Trophoblast cell (in vitro differentiated cells and primary cell): ENCODE measurements at regions not wholly inside any gene's neighbourhood (a gene's known extent, or its start where the extent isn't known, plus 50 kb on each side); places are given as distances from the start of the nearest gene placed in this dataset.

ENCODE experiments used
- DNase-seq, 2 donors: peaks; one replicate each; pipeline ENCODE4 v3.0.0-alpha.2; 2016
- H2AFZ ChIP-seq: 2 replicates; pipeline ENCODE4 v1.6.1; 2013; ENCODE audit warnings: low read length, moderate library complexity, mild to moderate bottlenecking; ENCODE audit not compliant: insufficient read depth, poor library complexity
- H2AK5ac ChIP-seq: 2 replicates; pipeline ENCODE4 v1.6.1; 2013; ENCODE audit warnings: mild to moderate bottlenecking, low read length
- H2BK120ac ChIP-seq: 2 replicates; pipeline ENCODE4 v1.6.1; 2013; ENCODE audit warnings: low read length, mild to moderate bottlenecking, moderate library complexity; ENCODE audit not compliant: insufficient read depth, poor library complexity
- H2BK12ac ChIP-seq: 2 replicates; pipeline ENCODE4 v1.6.1; 2013; ENCODE audit warnings: mild to moderate bottlenecking, low read length, moderate library complexity
- H2BK5ac ChIP-seq: 2 replicates; pipeline ENCODE4 v1.6.1; 2013; ENCODE audit warnings: low read length, low read depth, moderate library complexity, mild to moderate bottlenecking; ENCODE audit not compliant: poor library complexity
- H3K14ac ChIP-seq: 2 replicates; pipeline ENCODE4 v1.6.1; 2013; ENCODE audit warnings: mild to moderate bottlenecking, low read length
- H3K18ac ChIP-seq: 2 replicates; pipeline ENCODE4 v1.6.1; 2013; ENCODE audit warnings: mild to moderate bottlenecking, low read length
- H3K23ac ChIP-seq: 2 replicates; pipeline ENCODE4 v1.6.1; 2013; ENCODE audit warnings: low read length
- H3K27ac ChIP-seq: 2 replicates; pipeline ENCODE4 v1.5.1; 2013; ENCODE audit warnings: low read depth, mild to moderate bottlenecking, inconsistent platforms, low read length, moderate library complexity
- H3K27me3 ChIP-seq: 2 replicates; pipeline ENCODE4 v1.6.1; 2013; ENCODE audit warnings: inconsistent platforms, mild to moderate bottlenecking, low read length, moderate library complexity; ENCODE audit not compliant: insufficient read depth
- H3K36me3 ChIP-seq, 2 experiments: 1 replicate in 1 of 2; 2 replicates in 1 of 2; pipeline ENCODE4 v1.6.1; 2013; ENCODE audit warnings: low read length in 2 of 2, mild to moderate bottlenecking in 2 of 2, moderate library complexity in 1 of 2; ENCODE audit not compliant: insufficient read depth in 2 of 2, control insufficient read depth in 1 of 2
- H3K4ac ChIP-seq: 2 replicates; pipeline ENCODE4 v1.6.1; 2013; ENCODE audit warnings: low read depth, mild to moderate bottlenecking, low read length, moderate library complexity
- H3K4me1 ChIP-seq, 2 experiments: 1 replicate in 1 of 2; 2 replicates in 1 of 2; pipeline ENCODE4 v1.6.1; 2013; ENCODE audit warnings: low read length in 2 of 2, mild to moderate bottlenecking in 2 of 2, moderate library complexity in 1 of 2; ENCODE audit not compliant: insufficient read depth in 2 of 2, control insufficient read depth in 1 of 2
- H3K4me2 ChIP-seq: 2 replicates; pipeline ENCODE4 v1.6.1; 2013; ENCODE audit warnings: inconsistent platforms, mild to moderate bottlenecking, low read length, moderate library complexity
- H3K4me3 ChIP-seq: 2 replicates; pipeline ENCODE4 v1.5.1; 2013; ENCODE audit warnings: mild to moderate bottlenecking, low read depth, low read length, inconsistent platforms
- H3K79me1 ChIP-seq: one replicate; pipeline ENCODE4 v1.6.1; 2013; ENCODE audit warnings: low read length
- H3K79me2 ChIP-seq: 2 replicates; pipeline ENCODE4 v1.6.1; 2013; ENCODE audit warnings: low read length, mild to moderate bottlenecking; ENCODE audit not compliant: control insufficient read depth, insufficient read depth, poor library complexity
- H3K9ac ChIP-seq: 2 replicates; pipeline ENCODE4 v1.6.1; 2013; ENCODE audit warnings: mild to moderate bottlenecking, low read length
- H3K9me3 ChIP-seq: 2 replicates; pipeline ENCODE4 v1.6.1; 2013; ENCODE audit warnings: low read depth, mild to moderate bottlenecking, control low read depth, inconsistent platforms, low read length; ENCODE audit not compliant: insufficient read depth
- H4K12ac ChIP-seq: 2 replicates; pipeline ENCODE4 v1.6.1; 2013; ENCODE audit warnings: low read depth, mild to moderate bottlenecking, low read length, moderate library complexity
- H4K8ac ChIP-seq: 2 replicates; pipeline ENCODE4 v1.6.1; 2013; ENCODE audit warnings: low read depth, mild to moderate bottlenecking, low read length, moderate library complexity
- H4K91ac ChIP-seq: one replicate; pipeline ENCODE4 v1.6.1; 2013; ENCODE audit warnings: low read depth, mild to moderate bottlenecking, low read length, moderate library complexity
- WGBS: extraction: QIAGEN DNeasy Blood & Tissue Kit; methylation state at CpG from one replicate; pipeline ENCODE4 v1.1.7; 2013; ENCODE audit warnings: missing lambda C conversion rate; ENCODE audit not compliant: insufficient read length, insufficient coverage; ENCODE audit errors: extremely low coverage; 5-methylcytosine and 5-hydroxymethylcytosine counted together

DNA sequence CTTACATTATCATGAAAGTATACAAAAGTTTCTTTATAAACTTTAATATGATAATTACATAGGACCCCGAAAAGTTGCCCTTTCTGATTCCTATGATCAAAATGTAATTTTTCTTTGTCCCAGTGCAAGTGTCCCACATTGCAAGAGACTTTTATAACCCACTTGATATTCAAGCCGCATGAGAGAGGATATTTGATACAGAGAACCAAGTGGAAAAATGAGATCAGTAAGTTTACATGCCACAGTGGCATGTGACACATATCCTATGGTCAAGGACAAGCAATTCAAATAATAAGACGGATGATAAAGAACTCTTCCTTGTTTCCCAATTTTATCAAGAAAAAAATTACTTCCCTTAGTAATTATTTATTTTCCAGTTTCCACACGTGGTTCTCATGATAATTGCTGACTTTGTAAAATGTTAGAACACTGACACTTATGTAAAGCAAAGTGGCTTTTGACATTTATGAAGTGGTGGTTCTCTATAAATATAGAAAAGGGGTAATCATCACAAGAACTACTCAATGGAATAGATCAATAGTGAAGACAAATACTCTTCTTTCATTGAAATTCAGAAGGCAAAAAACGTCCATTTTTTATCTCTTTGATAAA, 273.7 kb upstream of the NOCT start:
- H4K12ac ChIP-seq: no peak overlapping the region
- H3K36me3 ChIP-seq: no peaks in the 10 kb centered on the region
- no peaks in the 10 kb centered on the region for H3K4me1 ChIP-seq
- WGBS: no CpG with 5 or more reads among the region's 5 CpGs
- H3K4ac ChIP-seq: no peak overlapping the region
- H4K91ac ChIP-seq: no peak overlapping the region
- no peak overlapping the region for H4K8ac ChIP-seq
- H3K23ac ChIP-seq: no peak overlapping the region
- no peak overlapping the region for H2BK12ac ChIP-seq
- no peak overlapping the region for H3K9ac ChIP-seq
- H2AK5ac ChIP-seq: no peak overlapping the region
- no peak overlapping the region for H3K18ac ChIP-seq
- no peak overlapping the region for H3K14ac ChIP-seq
- H2BK5ac ChIP-seq: no peak overlapping the region
- H3K27me3 ChIP-seq: no peaks in the 10 kb centered on the region
- H2AFZ ChIP-seq: no peak overlapping the region
- no peaks in the 10 kb centered on the region for H3K79me2 ChIP-seq
- no peak overlapping the region for H3K27ac ChIP-seq
- H3K4me2 ChIP-seq: no peak overlapping the region
- no peak overlapping the region for H3K4me3 ChIP-seq
- no peaks in the 10 kb centered on the region for H3K79me1 ChIP-seq
- no peak for DNase-seq
- no peak overlapping the region for H2BK120ac ChIP-seq
- H3K9me3 ChIP-seq: no peaks in the 10 kb centered on the region

DNA sequence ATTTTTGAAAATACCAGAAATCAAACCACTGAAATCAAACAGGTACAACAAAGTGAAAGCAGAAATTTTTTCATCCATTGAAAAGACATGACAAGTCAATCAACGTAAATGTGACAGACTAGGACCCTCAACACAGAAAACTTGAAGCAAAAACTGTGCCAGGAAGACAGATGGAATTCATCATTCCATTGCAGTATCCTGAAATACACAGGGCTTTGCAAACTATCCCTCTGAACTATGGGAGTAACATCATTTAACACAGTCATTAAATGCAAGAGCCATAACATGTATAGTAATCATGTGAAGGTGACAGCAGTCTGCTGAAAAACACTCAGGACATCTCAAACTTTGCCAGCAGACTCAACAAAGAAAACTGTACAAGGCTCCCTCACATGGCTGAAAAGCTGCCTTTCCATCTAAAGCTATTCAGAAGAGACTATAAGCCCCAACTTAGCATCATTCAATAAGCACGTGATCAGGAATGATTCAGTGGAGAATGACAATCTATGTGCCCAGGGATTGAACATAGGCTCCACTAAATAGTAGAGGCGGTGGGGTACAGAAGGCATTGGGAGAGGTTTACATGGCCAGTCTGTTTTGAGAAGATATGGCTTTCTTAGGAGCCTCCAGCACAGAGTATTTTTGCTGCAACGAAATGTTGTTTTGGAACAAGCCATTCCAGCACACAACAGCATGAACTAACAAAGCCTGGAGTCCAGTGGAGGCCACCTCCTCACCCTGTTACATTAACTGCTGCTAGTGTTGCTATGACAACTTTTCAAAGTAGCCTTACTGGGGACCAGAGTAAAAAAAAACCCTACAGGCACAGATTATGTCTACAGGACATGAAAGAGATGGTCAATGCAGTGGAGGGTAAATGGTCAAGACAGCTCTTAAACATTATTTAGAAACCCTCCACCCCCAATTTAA, 274.5 kb upstream of the NOCT start:
- Histone ChIP-seq H2AK5ac (no peak overlapping the region), H2AFZ (no peak overlapping the region), H3K23ac (no peak overlapping the region), H3K36me3 (no peaks in the 10 kb centered on the region), H3K4me1 (no peaks in the 10 kb centered on the region), H4K91ac (no peak overlapping the region), H3K79me1 (no peaks in the 10 kb centered on the region), H2BK120ac (no peak overlapping the region), H3K27ac (no peak overlapping the region), H4K12ac (no peak overlapping the region), H2BK12ac (no peak overlapping the region), H3K18ac (no peak overlapping the region), H3K4ac (no peak overlapping the region), H3K27me3 (no peaks in the 10 kb centered on the region), H3K14ac (no peak overlapping the region), H3K9me3 (no peaks in the 10 kb centered on the region), H3K9ac (no peak overlapping the region), H3K4me2 (no peak overlapping the region), H2BK5ac (no peak overlapping the region), H3K4me3 (no peak overlapping the region), H3K79me2 (no peaks in the 10 kb centered on the region), H4K8ac (no peak overlapping the region)
- no peak for DNase-seq
- WGBS: no CpG with 5 or more reads among the region's 4 CpGs

DNA sequence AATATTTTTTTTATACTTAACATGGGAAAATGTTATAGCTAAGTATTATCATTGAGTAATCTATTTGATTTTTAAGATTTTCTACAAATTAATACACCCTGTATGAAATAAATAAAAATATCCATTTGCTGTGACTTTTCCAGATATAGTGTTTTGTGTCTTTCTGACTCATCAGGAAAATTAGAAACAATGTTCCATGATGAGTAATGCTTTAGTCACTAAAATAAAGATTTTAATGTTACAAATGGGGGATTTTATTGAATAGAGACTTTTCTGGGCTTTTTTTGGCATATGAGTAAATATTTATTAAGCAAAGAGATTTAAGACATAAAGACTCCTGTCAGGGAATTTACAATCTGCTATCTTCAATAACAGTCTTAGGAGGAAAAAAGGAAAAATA, 279.2 kb upstream of the NOCT start:
- Histone ChIP-seq H3K79me2 (no peaks in the 10 kb centered on the region), H4K12ac (no peak overlapping the region), H4K91ac (no peak overlapping the region), H3K27me3 (no peaks in the 10 kb centered on the region), H2AFZ (no peak overlapping the region), H2AK5ac (no peak overlapping the region), H3K36me3 (no peaks in the 10 kb centered on the region), H3K9ac (no peak overlapping the region), H3K4me3 (no peak overlapping the region), H2BK120ac (no peak overlapping the region), H2BK5ac (no peak overlapping the region), H3K18ac (no peak overlapping the region), H3K14ac (no peak overlapping the region), H4K8ac (no peak overlapping the region), H2BK12ac (no peak overlapping the region), H3K4me1 (no peaks in the 10 kb centered on the region), H3K27ac (no peak overlapping the region), H3K23ac (no peak overlapping the region), H3K4ac (no peak overlapping the region), H3K79me1 (no peaks in the 10 kb centered on the region), H3K4me2 (no peak overlapping the region), H3K9me3 (no peaks in the 10 kb centered on the region)
- DNase-seq: no peak

DNA sequence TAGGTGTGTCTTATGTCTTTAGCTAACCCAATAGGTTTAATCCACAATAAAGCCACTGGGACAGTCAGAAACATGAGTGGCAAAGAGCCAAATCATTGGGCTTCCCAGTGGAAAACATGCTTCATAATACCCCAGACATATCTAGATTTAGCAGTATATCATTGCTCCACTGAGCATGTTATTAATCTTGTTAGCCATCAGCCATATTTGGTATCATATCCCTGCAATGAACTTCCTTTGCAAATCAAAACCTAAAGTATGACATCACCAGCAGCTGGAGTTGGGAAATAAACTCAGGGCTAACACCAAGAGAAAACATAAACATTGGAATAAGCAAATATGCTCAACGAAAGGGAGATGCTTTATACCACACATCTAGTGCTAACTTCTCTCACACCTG, 280.8 kb upstream of the NOCT start:
- Histone ChIP-seq H4K8ac (no peak overlapping the region), H3K18ac (no peak overlapping the region), H3K27me3 (no peaks in the 10 kb centered on the region), H4K12ac (no peak overlapping the region), H2BK120ac (no peak overlapping the region), H2BK5ac (no peak overlapping the region), H3K79me2 (no peaks in the 10 kb centered on the region), H3K23ac (no peak overlapping the region), H3K9me3 (no peaks in the 10 kb centered on the region), H3K4me3 (no peak overlapping the region), H3K14ac (no peak overlapping the region), H3K4me2 (no peak overlapping the region), H3K4me1 (no peaks in the 10 kb centered on the region), H2AK5ac (no peak overlapping the region), H3K79me1 (no peaks in the 10 kb centered on the region), H3K9ac (no peak overlapping the region), H2BK12ac (no peak overlapping the region), H3K4ac (no peak overlapping the region), H4K91ac (no peak overlapping the region), H2AFZ (no peak overlapping the region), H3K36me3 (no peaks in the 10 kb centered on the region), H3K27ac (no peak overlapping the region)
- WGBS: no CpG with 5 or more reads among the region's 1 CpG
- DNase-seq: no peak
